ENCODE measurements at regions not wholly inside any gene's neighbourhood (a gene's known extent, or its start where the extent isn't known, plus 50 kb on each side); places are given as distances from the start of the nearest gene placed in this dataset.

- WGBS (ENCODE audit: insufficient coverage, low coverage, low lambda C conversion rate, missing lambda C conversion rate) = 70% methylated on average over 2 of the region's 2 CpGs
- TF ChIP-seq CTCF (IDR thresholded peaks at IDR 0.05) = no peak
- no peak for TF ChIP-seq POLR2A (IDR thresholded peaks at IDR 0.05)
- no peak for ATAC-seq
- Histone ChIP-seq H3K4me1 (no peaks in the 10 kb centered on the region), H3K27me3 (no peaks in the 10 kb centered on the region), H3K27ac (no peak overlapping the region), H3K9me3 (no peaks in the 10 kb centered on the region), H3K4me3 (no peak overlapping the region), H3K36me3 (no peaks in the 10 kb centered on the region)
- intact Hi-C loops (cut with DNase I) = no loop called here
- DNase-seq = no peak
Measured at GRCh38 chr17:69735285-69735684, 320.8 kb downstream of the MAP2K6 start.

GRCh38 chr17:69743091-69743490 is 328.6 kb downstream of the MAP2K6 start:
- no peak for DNase-seq
- H3K27ac ChIP-seq = no peak overlapping the region
- no peaks in the 10 kb centered on the region for H3K36me3 ChIP-seq
- TF ChIP-seq CTCF (IDR thresholded peaks at IDR 0.05) (no peak), POLR2A (IDR thresholded peaks at IDR 0.05) (no peak)
- no CpG with 5 or more reads among the region's 3 CpGs for WGBS (ENCODE audit: insufficient coverage, low coverage, low lambda C conversion rate, missing lambda C conversion rate)
- ATAC-seq = no peak
- no peak overlapping the region for H3K4me3 ChIP-seq
- H3K9me3 ChIP-seq = no peaks in the 10 kb centered on the region
- intact Hi-C loops (cut with DNase I) = no loop called here
- no peaks in the 10 kb centered on the region for H3K4me1 ChIP-seq
- H3K27me3 ChIP-seq = no peaks in the 10 kb centered on the region

- intact Hi-C loops (cut with DNase I) = no loop called here
- Histone ChIP-seq H3K4me3 (no peak overlapping the region), H3K36me3 (no peaks in the 10 kb centered on the region), H3K27ac (no peak overlapping the region), H3K27me3 (no peaks in the 10 kb centered on the region), H3K4me1 (no peaks in the 10 kb centered on the region), H3K9me3 (no peaks in the 10 kb centered on the region)
- DNase-seq (no peak), ATAC-seq (no peak)
- TF ChIP-seq CTCF (IDR thresholded peaks at IDR 0.05) (no peak), POLR2A (IDR thresholded peaks at IDR 0.05) (no peak)
- WGBS (ENCODE audit: insufficient coverage, low coverage, low lambda C conversion rate, missing lambda C conversion rate) = 62% methylated on average over 4 of the region's 5 CpGs
Measured at GRCh38 chr17:69744512-69745070, 330.1 kb downstream of the MAP2K6 start.

GRCh38 chr17:69749911-69750310 is 325.1 kb upstream of the KCNJ16 start:
- no peak overlapping the region for H3K27ac ChIP-seq
- H3K36me3 ChIP-seq = no peaks in the 10 kb centered on the region
- no peaks in the 10 kb centered on the region for H3K27me3 ChIP-seq
- H3K9me3 ChIP-seq = no peaks in the 10 kb centered on the region
- no peaks in the 10 kb centered on the region for H3K4me1 ChIP-seq
- WGBS (ENCODE audit: insufficient coverage, low coverage, low lambda C conversion rate, missing lambda C conversion rate) = 68% methylated on average over 3 of the region's 3 CpGs
- intact Hi-C loops (cut with DNase I) = no loop called here
- TF ChIP-seq CTCF (IDR thresholded peaks at IDR 0.05) = no peak
- ATAC-seq (no peak), DNase-seq (no peak)
- H3K4me3 ChIP-seq = no peak overlapping the region
